ENCODE measurements at regions not wholly inside any gene's neighbourhood (a gene's known extent, or its start where the extent isn't known, plus 50 kb on each side); places are given as distances from the start of the nearest gene placed in this dataset.

GRCh38 chr20:40238511-40238910 is 450.5 kb downstream of the MAFB start:
- DNase-seq (ENCODE audit: low spot score) = no peak
- Mint-ChIP-seq H3K4me1 (peaks cover 6% of the 10 kb centered on the region; the same call in 1 of the 2 replicates), H3K36me3 (peaks cover 10% of the 10 kb centered on the region; the same call in 1 of the 2 replicates), H3K4me3 (no peak overlapping the region), H3K9me3 (no peaks in the 10 kb centered on the region), H3K27ac (no peak overlapping the region), H3K27me3 (ENCODE audit: low read depth) (no peaks in the 10 kb centered on the region)
- POLR2A ChIA-PET = no interaction called here
- no peak for ATAC-seq
- CTCF ChIA-PET = no interaction called here
- TF ChIP-seq ZNF532 (CRISPR knock-in tag; IDR thresholded peaks at IDR 0.05; ENCODE audit: borderline replicate concordance) = no peak
- no peak for TF ChIP-seq OVOL2 (CRISPR knock-in tag; IDR thresholded peaks at IDR 0.05; ENCODE audit: borderline replicate concordance)
- TF ChIP-seq NR3C1 (CRISPR knock-in tag; conservative IDR thresholded peaks at IDR 0.05; ENCODE audit: low read depth) = no peak
- TF ChIP-seq TP53 (CRISPR knock-in tag; IDR thresholded peaks at IDR 0.05) = no peak
- TF ChIP-seq TEAD4 (CRISPR knock-in tag; IDR thresholded peaks at IDR 0.05) = no peak
- no peak for TF ChIP-seq CREM (CRISPR knock-in tag; IDR thresholded peaks at IDR 0.05)
- no peak for TF ChIP-seq TCF7 (CRISPR knock-in tag; IDR thresholded peaks at IDR 0.05; ENCODE audit: low read depth)
- TF ChIP-seq ZNF512 (CRISPR knock-in tag; IDR thresholded peaks at IDR 0.05; ENCODE audit: borderline replicate concordance) = no peak
- no peak for TF ChIP-seq ATF6 (CRISPR knock-in tag; IDR thresholded peaks at IDR 0.05)
- TF ChIP-seq SMAD4 (CRISPR knock-in tag; IDR thresholded peaks at IDR 0.05) = no peak
- TF ChIP-seq HMGXB4 (CRISPR knock-in tag; IDR thresholded peaks at IDR 0.05) = no peak
- TF ChIP-seq, protein P1, sequence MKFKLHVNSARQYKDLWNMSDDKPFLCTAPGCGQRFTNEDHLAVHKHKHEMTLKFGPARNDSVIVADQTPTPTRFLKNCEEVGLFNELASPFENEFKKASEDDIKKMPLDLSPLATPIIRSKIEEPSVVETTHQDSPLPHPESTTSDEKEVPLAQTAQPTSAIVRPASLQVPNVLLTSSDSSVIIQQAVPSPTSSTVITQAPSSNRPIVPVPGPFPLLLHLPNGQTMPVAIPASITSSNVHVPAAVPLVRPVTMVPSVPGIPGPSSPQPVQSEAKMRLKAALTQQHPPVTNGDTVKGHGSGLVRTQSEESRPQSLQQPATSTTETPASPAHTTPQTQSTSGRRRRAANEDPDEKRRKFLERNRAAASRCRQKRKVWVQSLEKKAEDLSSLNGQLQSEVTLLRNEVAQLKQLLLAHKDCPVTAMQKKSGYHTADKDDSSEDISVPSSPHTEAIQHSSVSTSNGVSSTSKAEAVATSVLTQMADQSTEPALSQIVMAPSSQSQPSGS (CRISPR knock-in tag; IDR thresholded peaks at IDR 0.05; ENCODE audit: borderline replicate concordance, low read depth) = no peak
- TF ChIP-seq, protein P2, sequence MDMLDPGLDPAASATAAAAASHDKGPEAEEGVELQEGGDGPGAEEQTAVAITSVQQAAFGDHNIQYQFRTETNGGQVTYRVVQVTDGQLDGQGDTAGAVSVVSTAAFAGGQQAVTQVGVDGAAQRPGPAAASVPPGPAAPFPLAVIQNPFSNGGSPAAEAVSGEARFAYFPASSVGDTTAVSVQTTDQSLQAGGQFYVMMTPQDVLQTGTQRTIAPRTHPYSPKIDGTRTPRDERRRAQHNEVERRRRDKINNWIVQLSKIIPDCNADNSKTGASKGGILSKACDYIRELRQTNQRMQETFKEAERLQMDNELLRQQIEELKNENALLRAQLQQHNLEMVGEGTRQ (CRISPR knock-in tag; IDR thresholded peaks at IDR 0.05) = no peak
- no peak for TF ChIP-seq ZNF396 (CRISPR knock-in tag; IDR thresholded peaks at IDR 0.05; ENCODE audit: borderline replicate concordance)
- no peak for TF ChIP-seq FOXJ3 (CRISPR knock-in tag; IDR thresholded peaks at IDR 0.05; ENCODE audit: borderline replicate concordance)
- no peak for TF ChIP-seq E2F4 (CRISPR knock-in tag; IDR thresholded peaks at IDR 0.05; ENCODE audit: borderline replicate concordance, low read depth)
- no peak for TF ChIP-seq PRDM15 (CRISPR knock-in tag; IDR thresholded peaks at IDR 0.05)
- no peak for TF ChIP-seq SP1 (CRISPR knock-in tag; conservative IDR thresholded peaks at IDR 0.05)
- TF ChIP-seq CDX4 (CRISPR knock-in tag; IDR thresholded peaks at IDR 0.05; ENCODE audit: borderline replicate concordance) = no peak

Measured in WTC11 (cell line).